GM12878 (cell line): ENCODE measurements at regions not wholly inside any gene's neighbourhood (a gene's known extent, or its start where the extent isn't known, plus 50 kb on each side); places are given as distances from the start of the nearest gene placed in this dataset.

Experiments
- ATAC-seq: fragments of 200-7000 bp; cut with Tn5 transposase; 3 replicates; pipeline ENCODE4 v1.9.1; 2020; ENCODE audit warnings: mild to moderate bottlenecking, moderate library complexity
- BruUV-seq: library from RNA; stranded (reverse); fragments of 400-500 nt; replicated peaks from 2 replicates; lab custom pipeline; 2021; lab: Mats Ljungman, UMichigan
- CTCF ChIA-PET: fragments of 300-600 bp; sonication (Branson Sonifier 250); formaldehyde crosslinking; extraction: SDS; loops from one replicate; lab custom pipeline; 2021; ENCODE audit warnings: inconsistent platforms; lab: Yijun Ruan, JAX
- POLR2A ChIA-PET: fragments of 350-600 bp; formaldehyde crosslinking; extraction: SDS; loops from one replicate; lab custom pipeline; 2021; ENCODE audit warnings: inconsistent platforms; lab: Charles Lee
- RAD21 ChIA-PET: fragments of 300-600 bp; sonication (Branson Sonifier 250); formaldehyde crosslinking; loops from one replicate; lab custom pipeline; 2023; ENCODE audit warnings: antibody characterized with exemption; ENCODE audit not compliant: unreplicated experiment; lab: Charles Lee
- SMC1A ChIA-PET: fragments of 300-600 bp; sonication (Branson Sonifier 250); formaldehyde crosslinking; loops from one replicate; lab custom pipeline; 2023; ENCODE audit not compliant: unreplicated experiment, uncharacterized antibody; lab: Charles Lee
- DNase-seq: peaks from one replicate; pipeline ENCODE4 v3.0.0-alpha.2; 2011; ENCODE audit warnings: low read depth, low spot score
- FAIRE-seq: peaks from 3 replicates; lab custom pipeline; 2011; peaks lifted over from hg19 to GRCh38; lab: Jason Lieb, UNC
- H2AFZ ChIP-seq: 2 replicates; pipeline ENCODE4 v1.6.0; 2011; ENCODE audit warnings: low read depth, low read length, control low read depth; ENCODE audit not compliant: control insufficient read depth
- H3K27ac ChIP-seq: 2 replicates; pipeline ENCODE4 v1.5.1; 2011; ENCODE audit warnings: control low read depth; ENCODE audit not compliant: control insufficient read depth, insufficient read depth
- H3K27me3 ChIP-seq, 2 experiments: replicated peaks in 1 of 2; 2 replicates each; pipeline versions ENCODE4 v1.6.0 to v1.6.1; 2011; ENCODE audit warnings: low read length in 1 of 2; ENCODE audit not compliant: control insufficient read depth in 2 of 2, insufficient read depth in 2 of 2
- H3K36me3 ChIP-seq, 2 experiments: 2 replicates each; pipeline ENCODE4 v1.5.1; 2011; ENCODE audit warnings: low read length in 1 of 2; ENCODE audit not compliant: control insufficient read depth in 2 of 2, insufficient read depth in 2 of 2
- H3K4me1 ChIP-seq: 2 replicates; pipeline ENCODE4 v1.6.1; 2011; ENCODE audit warnings: mild to moderate bottlenecking, low read length, moderate library complexity, mixed read lengths; ENCODE audit not compliant: control insufficient read depth, insufficient read depth
- H3K4me2 ChIP-seq: 2 replicates; pipeline ENCODE4 v1.6.0; 2011; ENCODE audit warnings: control low read depth; ENCODE audit not compliant: control insufficient read depth, insufficient read depth
- H3K4me3 ChIP-seq: fragments of 200-600 bp; sonication (generic); 2 replicates; pipeline ENCODE4 v1.5.1; 2016
- H3K79me2 ChIP-seq: 2 replicates; pipeline ENCODE4 v1.6.0; 2011; ENCODE audit warnings: low read length; ENCODE audit not compliant: control insufficient read depth, insufficient read depth
- H3K9ac ChIP-seq: 2 replicates; pipeline ENCODE4 v1.8.0; 2011; ENCODE audit warnings: low read length, control low read depth, mixed read lengths; ENCODE audit not compliant: control insufficient read depth, insufficient read depth
- H3K9me3 ChIP-seq: replicated peaks from 3 replicates; pipeline ENCODE4 v1.5.1; 2011; ENCODE audit warnings: mild to moderate bottlenecking, low read length; ENCODE audit not compliant: control insufficient read depth, insufficient read depth
- H4K20me1 ChIP-seq: 2 replicates; pipeline ENCODE4 v1.6.0; 2011; ENCODE audit not compliant: control insufficient read depth, insufficient read depth
- BRCA1 ChIP-seq: IDR thresholded peaks from 2 replicates; pipeline ENCODE4 v1.6.1; 2011; ENCODE audit warnings: low read depth, low read length, improper control_type of control experiment
- MLLT1 ChIP-seq: fragments of 450-650 bp; IDR thresholded peaks from 2 replicates; pipeline ENCODE4 v1.6.1; 2016; ENCODE audit warnings: mild to moderate bottlenecking
- MTA2 ChIP-seq: fragments of 450-650 bp; IDR thresholded peaks from 2 replicates; pipeline ENCODE4 v1.6.1; 2016; ENCODE audit warnings: low read depth, mild to moderate bottlenecking, moderate library complexity
- SMAD5 ChIP-seq: IDR thresholded peaks from 2 replicates; pipeline ENCODE4 v1.6.1; 2016; ENCODE audit warnings: antibody characterized with exemption, low read depth
- ZZZ3 ChIP-seq: IDR thresholded peaks from 2 replicates; pipeline ENCODE4 v1.6.1; 2011; ENCODE audit warnings: low read depth; ENCODE audit not compliant: control insufficient read depth, insufficient read length
- WGBS: methylation state at CpG from one replicate; pipeline ENCODE4 v1.1.6; 2016; ENCODE audit warnings: low lambda C conversion rate; ENCODE audit not compliant: insufficient replicate concordance, insufficient coverage; ENCODE audit errors: missing lambda C conversion rate; 5-methylcytosine and 5-hydroxymethylcytosine counted together
- in situ Hi-C: fragments of 300-500 bp; cut with MboI; formaldehyde crosslinking; loops from 9 replicates; pipeline ENCODE4 v1.14.3; 2018; ENCODE audit warnings: mixed read lengths
- intact Hi-C: fragments of 100-400 bp; cut with micrococcal nuclease; formaldehyde crosslinking; loops from one replicate; pipeline ENCODE4 v1.14.2; 2022; ENCODE audit not compliant: unreplicated experiment

DNA sequence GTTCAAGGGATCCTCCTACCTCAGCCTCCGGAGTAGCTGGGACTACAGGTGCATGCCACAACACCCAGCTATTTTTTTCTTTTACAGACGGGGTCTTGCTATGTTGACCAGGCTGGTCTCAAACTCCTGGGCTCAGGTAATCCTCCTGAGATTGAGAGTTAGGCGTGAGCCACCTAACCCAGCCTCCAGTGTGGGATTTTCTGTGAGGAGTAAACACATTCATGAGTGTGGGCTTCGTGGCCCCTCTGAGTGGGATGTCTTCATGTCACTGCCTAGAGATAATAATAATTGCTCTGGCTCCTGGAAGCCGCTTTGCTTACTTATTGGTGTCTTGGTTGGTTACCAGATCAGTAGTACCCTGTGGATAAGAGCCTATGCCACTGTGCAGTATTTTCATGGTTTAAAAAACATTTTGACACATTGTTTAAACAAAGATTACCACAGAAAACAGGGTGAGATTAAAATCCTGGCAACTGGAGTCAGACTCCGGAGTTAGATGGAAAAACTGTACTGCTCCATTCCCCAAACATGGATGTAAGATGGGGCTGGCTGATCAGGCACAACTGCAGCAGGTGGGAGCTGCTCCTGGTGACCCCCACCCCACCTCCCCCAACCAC is 159.1 kb upstream of the RAB4A start:
- Histone ChIP-seq H4K20me1 (peaks cover 2% of the 10 kb centered on the region; the same call in 1 of the 2 replicates), H3K36me3 (no peaks in the 10 kb centered on the region), H3K27ac (no peak overlapping the region), H2AFZ (no peak overlapping the region), H3K9me3 (no peaks in the 10 kb centered on the region), H3K4me1 (no peaks in the 10 kb centered on the region), H3K4me2 (no peak overlapping the region), H3K27me3 (no peaks in the 10 kb centered on the region; a peak in 1 of 4 replicates), H3K9ac (no peak overlapping the region), H3K79me2 (no peaks in the 10 kb centered on the region), H3K4me3 (no peak overlapping the region)
- SMC1A ChIA-PET: no interaction called here
- DNase-seq: no peak
- BruUV-seq: no TSS peak
- 20% methylated on average over 6 of the region's 6 CpGs for WGBS
- intact Hi-C loops (no loop called here), in situ Hi-C loops (no loop called here)
- ATAC-seq: no peak
- RAD21 ChIA-PET: no interaction called here
- TF ChIP-seq MTA2: no peak
- no peak for TF ChIP-seq ZZZ3
- TF ChIP-seq BRCA1: no peak
- no peak for TF ChIP-seq MLLT1
- no peak for TF ChIP-seq SMAD5
- CTCF ChIA-PET: no interaction called here
- no peak for FAIRE-seq
- POLR2A ChIA-PET: no interaction called here
